HUES48 (cell line): ENCODE measurements at regions not wholly inside any gene's neighbourhood (a gene's known extent, or its start where the extent isn't known, plus 50 kb on each side); places are given as distances from the start of the nearest gene placed in this dataset.

Source experiments
- H3K27ac ChIP-seq: one replicate; pipeline ENCODE4 v1.7.0; 2013; ENCODE audit warnings: low read depth, low read length, inconsistent platforms
- H3K27me3 ChIP-seq: 2 replicates; pipeline ENCODE4 v1.6.1; 2013; ENCODE audit warnings: mild to moderate bottlenecking, low read length; ENCODE audit not compliant: control insufficient read depth, insufficient read depth
- H3K36me3 ChIP-seq: 2 replicates; pipeline ENCODE4 v1.6.1; 2013; ENCODE audit warnings: low read length; ENCODE audit not compliant: control insufficient read depth, insufficient read depth
- H3K4me1 ChIP-seq: 2 replicates; pipeline ENCODE4 v1.6.1; 2013; ENCODE audit warnings: mild to moderate bottlenecking, low read length; ENCODE audit not compliant: control insufficient read depth, insufficient read depth
- H3K4me3 ChIP-seq: 2 replicates; pipeline ENCODE4 v1.5.1; 2013; ENCODE audit warnings: mild to moderate bottlenecking, low read depth, low read length
- H3K9ac ChIP-seq: 2 replicates; pipeline ENCODE4 v1.6.1; 2013; ENCODE audit warnings: mild to moderate bottlenecking, low read depth, low read length, moderate library complexity
- H3K9me3 ChIP-seq: 2 replicates; pipeline ENCODE4 v1.6.1; 2013; ENCODE audit warnings: low read length; ENCODE audit not compliant: control insufficient read depth, insufficient read depth

DNA sequence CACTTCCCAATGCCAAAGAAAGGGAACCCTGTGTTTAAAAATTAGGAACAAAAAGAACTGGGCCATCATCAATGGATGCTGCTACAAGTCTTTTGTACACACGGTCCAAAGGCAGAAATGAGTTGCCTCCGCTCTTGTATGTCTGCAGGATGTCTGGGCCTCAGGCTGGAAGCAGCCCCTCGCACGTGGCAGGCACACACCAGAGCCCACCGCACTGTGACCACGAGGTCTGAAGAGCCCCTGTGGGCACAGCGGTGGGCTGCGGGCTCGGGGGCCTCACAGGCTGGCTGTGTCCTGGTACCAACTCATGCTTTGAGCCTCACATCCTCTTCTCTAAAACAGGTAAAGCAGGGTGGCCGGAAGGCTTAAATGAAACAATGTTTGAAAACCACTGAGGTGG lies 309.3 kb downstream of the C16orf95 start:
- no peaks in the 10 kb centered on the region for H3K27me3 ChIP-seq
- H3K4me3 ChIP-seq: no peak overlapping the region
- H3K9me3 ChIP-seq: 0 out of 2 replicates have a peak, but pooled peaks cover 3% of the 10 kb centered on the region
- H3K9ac ChIP-seq: no peak overlapping the region
- H3K4me1 ChIP-seq: no peaks in the 10 kb centered on the region
- no peak overlapping the region for H3K27ac ChIP-seq
- no peaks in the 10 kb centered on the region for H3K36me3 ChIP-seq

DNA sequence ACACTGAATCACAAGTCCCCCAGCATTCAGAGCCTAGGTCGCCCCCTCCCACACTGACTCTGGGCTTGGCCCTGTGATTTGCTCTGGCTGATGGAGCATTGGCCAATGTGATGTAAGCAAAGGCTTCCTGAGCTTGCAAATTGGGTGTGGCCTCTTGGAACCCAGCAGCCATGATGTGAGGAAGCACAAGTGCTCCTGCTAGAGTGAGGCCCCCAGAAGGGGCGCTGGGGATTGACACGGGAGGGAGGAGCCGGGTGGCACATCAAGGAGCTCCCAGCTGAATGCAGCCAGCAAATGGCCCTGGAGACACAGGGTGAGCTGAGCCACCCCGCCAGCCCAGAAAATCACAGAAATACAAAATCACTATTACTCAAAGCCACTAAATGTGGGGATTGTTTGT lies 308.5 kb downstream of the C16orf95 start:
- Histone ChIP-seq H3K27ac (no peak overlapping the region), H3K4me3 (no peak overlapping the region), H3K27me3 (no peaks in the 10 kb centered on the region), H3K36me3 (no peaks in the 10 kb centered on the region), H3K9ac (no peak overlapping the region), H3K4me1 (no peaks in the 10 kb centered on the region), H3K9me3 (0 out of 2 replicates have a peak, but pooled peaks cover 3% of the 10 kb centered on the region)

DNA sequence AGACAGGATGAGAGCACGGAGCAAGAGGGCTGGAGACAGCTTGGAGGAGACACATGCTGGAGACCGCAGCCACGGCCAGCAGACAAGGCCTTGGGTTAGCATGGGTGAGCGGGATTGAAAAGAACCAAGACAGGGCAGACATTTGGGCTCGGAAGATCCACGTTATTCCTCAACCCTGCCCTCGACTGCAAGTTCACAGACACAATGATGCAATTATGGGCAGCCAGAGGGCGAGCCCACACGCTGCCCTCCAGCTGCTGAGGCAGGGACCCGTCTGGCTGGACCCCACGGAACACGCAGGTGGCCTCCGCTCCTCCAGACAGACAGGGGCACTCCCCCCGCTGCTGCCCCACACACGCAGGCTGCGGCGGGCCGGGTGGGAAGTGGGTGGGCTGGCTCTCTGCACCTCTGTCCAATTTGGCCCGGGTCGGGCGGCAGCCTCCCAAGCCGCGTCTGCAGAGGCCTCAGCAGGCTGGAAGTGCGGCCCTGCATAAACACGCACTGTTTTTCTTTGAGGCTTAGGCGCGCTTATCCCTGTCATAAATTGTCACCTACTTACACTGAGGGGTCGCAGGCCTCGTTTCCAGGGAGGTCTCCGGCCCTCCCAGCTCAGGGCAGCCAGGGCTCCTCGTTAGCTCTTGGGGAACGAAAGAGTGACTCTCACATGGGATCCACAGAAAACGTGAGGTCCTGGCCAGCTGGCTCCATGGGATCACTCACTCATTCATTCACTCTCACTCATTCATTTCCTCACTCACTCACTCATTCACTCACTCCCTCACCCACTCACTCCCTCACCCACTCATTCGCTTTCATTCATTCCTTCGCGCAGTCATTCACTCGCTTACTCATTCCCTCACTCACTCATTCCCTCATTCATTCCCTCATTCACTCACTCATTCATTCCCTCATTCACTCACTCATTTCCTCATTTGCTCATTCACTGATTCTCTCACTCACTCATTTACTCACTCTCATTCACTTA lies 303.9 kb downstream of the C16orf95 start:
- no peaks in the 10 kb centered on the region for H3K9me3 ChIP-seq
- no peaks in the 10 kb centered on the region for H3K27me3 ChIP-seq
- no peak overlapping the region for H3K9ac ChIP-seq
- H3K4me1 ChIP-seq: no peaks in the 10 kb centered on the region
- H3K27ac ChIP-seq: no peak overlapping the region
- no peak overlapping the region for H3K4me3 ChIP-seq
- no peaks in the 10 kb centered on the region for H3K36me3 ChIP-seq

DNA sequence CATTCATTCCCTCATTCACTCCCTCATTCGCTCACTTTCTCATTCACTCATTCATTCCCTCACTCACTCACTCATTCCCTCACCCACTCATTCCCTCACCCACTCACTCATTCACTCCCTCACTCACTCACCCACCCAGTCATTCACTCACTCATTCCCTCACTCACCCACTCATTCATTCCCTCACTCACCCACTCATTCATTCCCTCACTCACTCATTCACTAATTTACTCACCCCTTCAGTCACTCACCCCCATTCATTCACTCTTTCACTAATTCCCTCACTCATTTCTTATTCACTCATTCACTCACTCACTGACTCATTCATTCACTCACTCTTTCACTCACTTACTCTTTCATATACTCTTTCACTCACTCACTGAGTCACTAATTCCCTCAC lies 303.1 kb downstream of the C16orf95 start:
- Histone ChIP-seq H3K4me1 (no peaks in the 10 kb centered on the region), H3K36me3 (no peaks in the 10 kb centered on the region), H3K4me3 (no peak overlapping the region), H3K9ac (no peak overlapping the region), H3K9me3 (no peaks in the 10 kb centered on the region), H3K27ac (no peak overlapping the region), H3K27me3 (no peaks in the 10 kb centered on the region)

DNA sequence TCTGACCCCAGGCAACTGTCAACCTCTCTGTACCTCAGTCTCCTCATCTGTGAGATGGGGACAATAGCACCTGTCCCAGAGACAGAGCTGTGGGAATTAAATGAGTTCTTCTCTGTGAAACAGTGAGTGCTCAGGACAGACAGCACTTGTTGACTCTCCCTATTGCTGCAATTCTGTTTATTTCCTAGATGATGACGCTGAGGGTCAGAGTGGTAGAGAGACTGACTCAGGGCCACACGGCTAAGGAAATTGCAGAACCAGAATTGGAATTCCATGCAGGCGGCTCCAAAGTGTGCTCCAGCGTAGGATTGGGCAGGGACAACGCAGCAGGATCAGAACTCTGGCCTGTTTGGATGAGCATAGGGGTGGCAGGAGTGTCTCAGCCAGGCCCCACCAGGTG lies 302.2 kb downstream of the C16orf95 start:
- no peaks in the 10 kb centered on the region for H3K27me3 ChIP-seq
- no peaks in the 10 kb centered on the region for H3K9me3 ChIP-seq
- no peaks in the 10 kb centered on the region for H3K36me3 ChIP-seq
- no peak overlapping the region for H3K9ac ChIP-seq
- H3K27ac ChIP-seq: no peak overlapping the region
- H3K4me1 ChIP-seq: no peaks in the 10 kb centered on the region
- H3K4me3 ChIP-seq: no peak overlapping the region

GRCh38 chr16:87016046-87017035 lies 300.9 kb downstream of the C16orf95 start:
- no peaks in the 10 kb centered on the region for H3K4me1 ChIP-seq
- no peaks in the 10 kb centered on the region for H3K9me3 ChIP-seq
- no peak overlapping the region for H3K9ac ChIP-seq
- no peaks in the 10 kb centered on the region for H3K36me3 ChIP-seq
- no peaks in the 10 kb centered on the region for H3K27me3 ChIP-seq
- no peak overlapping the region for H3K27ac ChIP-seq
- no peak overlapping the region for H3K4me3 ChIP-seq

DNA sequence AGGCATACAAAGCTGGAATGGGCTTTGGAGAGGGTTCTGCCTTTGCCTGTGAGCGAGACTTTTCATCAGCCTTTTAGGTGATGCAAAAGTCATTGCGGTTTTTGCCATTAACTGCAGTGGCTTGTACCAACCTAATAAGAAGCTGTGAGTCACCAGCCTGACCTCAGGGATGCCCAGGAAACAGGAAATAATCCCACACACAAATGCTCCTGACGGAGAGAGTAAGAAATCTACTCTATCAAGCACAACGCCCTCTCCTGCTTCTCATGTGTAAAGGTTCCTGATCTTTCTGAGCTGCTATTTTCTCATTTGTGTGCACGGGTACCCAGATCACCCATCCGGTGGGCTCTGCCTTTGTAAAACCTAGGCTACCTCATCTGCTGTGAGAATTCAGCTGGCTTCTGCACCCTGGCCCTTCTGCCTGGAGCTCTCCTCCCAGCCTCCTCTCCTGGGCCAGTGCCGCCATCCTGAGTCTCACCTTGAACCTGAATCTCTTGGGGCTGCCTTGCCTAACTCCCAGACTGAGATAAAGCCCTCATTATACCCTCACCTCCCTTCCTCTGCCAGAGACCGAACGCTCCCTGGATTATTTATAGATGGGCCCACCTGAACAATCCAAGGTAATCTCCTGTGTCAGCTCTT lies 299.7 kb downstream of the C16orf95 start:
- Histone ChIP-seq H3K4me3 (no peak overlapping the region), H3K27ac (no peak overlapping the region), H3K4me1 (no peaks in the 10 kb centered on the region), H3K9me3 (no peaks in the 10 kb centered on the region), H3K27me3 (no peaks in the 10 kb centered on the region), H3K9ac (no peak overlapping the region), H3K36me3 (no peaks in the 10 kb centered on the region)

DNA sequence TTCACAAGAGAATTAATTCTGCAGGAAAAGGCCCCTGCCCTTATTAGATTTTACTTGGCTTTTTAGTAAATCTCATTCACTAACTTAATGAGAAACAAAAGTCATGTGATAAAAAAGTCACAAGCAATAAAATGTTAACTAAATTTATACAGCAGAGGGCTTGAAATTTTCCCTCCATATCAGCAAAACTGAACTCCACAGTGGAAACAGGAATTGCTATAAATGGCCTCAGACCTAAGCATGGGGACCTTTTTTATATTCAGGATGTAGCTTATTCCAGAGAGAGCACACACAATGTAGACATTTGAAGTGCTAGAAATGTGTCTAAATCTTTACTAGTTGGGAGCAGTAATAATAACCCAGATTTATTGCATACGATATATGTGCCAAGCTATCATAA lies 291.5 kb downstream of the C16orf95 start:
- Histone ChIP-seq H3K4me1 (no peaks in the 10 kb centered on the region), H3K27me3 (no peaks in the 10 kb centered on the region), H3K27ac (no peak overlapping the region), H3K9me3 (no peaks in the 10 kb centered on the region), H3K9ac (no peak overlapping the region), H3K4me3 (no peak overlapping the region), H3K36me3 (no peaks in the 10 kb centered on the region)

DNA sequence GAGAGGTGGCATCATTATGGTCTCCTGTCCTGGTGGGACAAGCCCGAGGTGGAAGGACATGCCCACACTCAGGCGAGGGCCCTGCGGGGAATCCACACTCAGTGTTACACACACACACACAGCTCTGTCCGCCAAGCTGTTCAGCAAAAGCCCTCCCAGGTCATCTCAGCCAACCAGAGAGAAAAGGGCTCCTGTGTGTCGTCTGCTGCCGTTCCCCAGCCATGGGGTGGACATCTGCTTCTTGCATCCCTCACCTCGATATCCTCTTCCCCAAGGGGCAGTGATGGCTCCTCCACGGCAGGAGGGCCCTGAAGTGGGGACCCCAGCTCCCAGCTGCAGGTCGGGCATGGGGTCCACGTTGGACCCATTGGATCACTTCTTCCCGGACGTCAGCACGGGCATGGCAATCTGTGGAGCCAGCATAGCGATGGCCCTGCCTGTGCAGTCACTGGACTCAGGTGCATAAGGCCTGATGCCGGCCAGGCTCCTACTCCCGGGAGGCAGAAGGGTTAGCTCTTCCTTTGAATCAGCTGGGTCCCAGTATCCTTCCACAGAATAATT lies 290.1 kb downstream of the C16orf95 start:
- H3K36me3 ChIP-seq: no peaks in the 10 kb centered on the region
- no peak overlapping the region for H3K4me3 ChIP-seq
- H3K9me3 ChIP-seq: no peaks in the 10 kb centered on the region
- H3K27ac ChIP-seq: no peak overlapping the region
- H3K9ac ChIP-seq: no peak overlapping the region
- H3K27me3 ChIP-seq: no peaks in the 10 kb centered on the region
- H3K4me1 ChIP-seq: no peaks in the 10 kb centered on the region

DNA sequence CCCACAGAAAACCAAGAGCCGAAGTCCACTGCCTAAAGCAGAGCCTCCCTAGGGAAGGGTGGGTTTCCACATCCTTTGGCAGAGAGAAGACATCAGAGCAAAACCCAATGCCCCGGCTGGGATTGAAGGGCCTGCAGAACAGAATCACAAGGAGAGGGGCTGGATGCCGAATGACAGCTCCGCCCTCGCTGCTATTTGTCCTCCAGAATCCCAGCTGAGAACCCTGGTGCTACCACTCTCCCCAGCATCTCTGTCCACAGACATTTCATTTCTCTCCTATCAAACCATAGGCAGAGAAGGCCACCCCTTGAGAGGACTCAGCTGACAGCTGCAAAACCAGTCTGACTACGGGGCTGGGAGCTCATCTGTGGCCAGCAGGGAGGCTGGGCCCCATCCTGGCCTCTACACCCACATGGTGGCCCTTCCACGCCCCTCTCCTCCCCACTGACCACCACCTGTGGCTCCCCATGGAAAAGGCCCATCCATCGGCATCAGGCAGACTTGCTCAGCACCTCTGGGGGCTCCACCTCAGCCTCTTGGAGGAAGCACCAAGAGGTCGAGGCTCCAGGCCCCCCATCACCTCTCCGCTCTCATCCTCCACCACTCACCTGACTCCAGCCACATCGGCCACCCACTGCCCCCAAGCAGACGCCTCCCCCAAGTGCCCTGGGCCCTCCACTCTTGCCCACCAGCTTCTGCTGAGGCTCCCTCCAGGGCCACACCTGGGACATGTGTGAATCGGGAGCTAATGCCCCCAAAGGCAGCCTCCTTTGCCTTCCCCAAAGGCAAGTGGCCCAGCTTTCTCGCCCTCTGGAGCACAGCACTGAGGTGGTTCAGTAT lies 288.5 kb downstream of the C16orf95 start:
- Histone ChIP-seq H3K9ac (no peak overlapping the region), H3K27ac (no peak overlapping the region), H3K27me3 (no peaks in the 10 kb centered on the region), H3K4me3 (no peak overlapping the region), H3K9me3 (no peaks in the 10 kb centered on the region), H3K4me1 (0 out of 2 replicates have a peak, but pooled peaks cover 2% of the 10 kb centered on the region), H3K36me3 (no peaks in the 10 kb centered on the region)
